HG02885 (cell line): ENCODE measurements at regions not wholly inside any gene's neighbourhood (a gene's known extent, or its start where the extent isn't known, plus 50 kb on each side); places are given as distances from the start of the nearest gene placed in this dataset.

Experiments used
- ATAC-seq: cut with Tn5 transposase; IDR thresholded peaks from one replicate; pipeline ENCODE4 v1.9.1; 2021; ENCODE audit warnings: mild to moderate bottlenecking; ENCODE audit not compliant: unreplicated experiment, poor library complexity

GRCh38 chr16:86919078-86919477 lies 340.7 kb downstream of the FOXL1 start:
- ATAC-seq = no peak

- ATAC-seq = no peak
These were observed 341.4 kb downstream of the FOXL1 start for GRCh38 chr16:86919578-86920305.

GRCh38 chr16:86921289-86921688 lies 342.9 kb downstream of the FOXL1 start:
- ATAC-seq = no peak

GRCh38 chr16:86922311-86922710 lies 344.0 kb downstream of the FOXL1 start:
- no peak for ATAC-seq

- ATAC-seq = no peak
These were observed 345.3 kb downstream of the FOXL1 start for GRCh38 chr16:86923656-86924055.

- ATAC-seq = no peak
These were observed 346.2 kb downstream of the FOXL1 start for GRCh38 chr16:86924537-86924936.

GRCh38 chr16:86925067-86925791 lies 346.9 kb downstream of the FOXL1 start:
- ATAC-seq = no peak

GRCh38 chr16:86926181-86927094 lies 348.1 kb downstream of the FOXL1 start:
- no peak for ATAC-seq

- ATAC-seq = no peak
These were observed 349.4 kb downstream of the FOXL1 start for GRCh38 chr16:86927699-86928098.

GRCh38 chr16:86928523-86929011 lies 350.2 kb downstream of the FOXL1 start:
- no peak for ATAC-seq

- no peak for ATAC-seq
These were observed 350.9 kb downstream of the FOXL1 start for GRCh38 chr16:86929057-86929871.

- no peak for ATAC-seq
These were observed 351.7 kb downstream of the FOXL1 start for GRCh38 chr16:86930001-86930400.

- ATAC-seq = no peak
These were observed 352.5 kb downstream of the FOXL1 start for GRCh38 chr16:86930663-86931373.

GRCh38 chr16:86931410-86931941 lies 353.1 kb downstream of the FOXL1 start:
- ATAC-seq = no peak

- ATAC-seq = no peak
These were observed 354.0 kb downstream of the FOXL1 start for GRCh38 chr16:86932130-86932982.

GRCh38 chr16:86934581-86935375 lies 356.4 kb downstream of the FOXL1 start:
- ATAC-seq = no peak

GRCh38 chr16:86939609-86940008 lies 361.3 kb downstream of the FOXL1 start:
- ATAC-seq = no peak
